ENCODE measurements at regions not wholly inside any gene's neighbourhood (a gene's known extent, or its start where the extent isn't known, plus 50 kb on each side); places are given as distances from the start of the nearest gene placed in this dataset.
A peak's percentile ranks its signal among the peaks of the same experiment; 100 is the strongest.

GRCh38 chr4:182062458-182062857 is 180.7 kb upstream of the TENM3 start:
- Histone ChIP-seq H3K9ac (peak overlapping the region; percentile 13; the same call in 1 of the 2 replicates), H3K36me3 (ENCODE audit: insufficient read depth) (no peaks in the 10 kb centered on the region), H4K20me1 (ENCODE audit: insufficient read depth) (no peaks in the 10 kb centered on the region), H3K4me2 (peak overlapping the region; percentile 87), H2AFZ (ENCODE audit: low read depth) (peak overlapping the region; percentile 47), H3K79me2 (ENCODE audit: insufficient read depth, low read depth) (no peaks in the 10 kb centered on the region), H3K4me3 (IDR thresholded peaks at IDR 0.05; ENCODE audit: insufficient read depth, low read depth, low read length) (no peak overlapping the region), H3K27ac (peak overlapping the region; percentile 68), H3K27me3 (ENCODE audit: insufficient read depth, low read depth) (no peaks in the 10 kb centered on the region), H3K4me1 (ENCODE audit: low read depth, poor library complexity, severe bottlenecking) (peaks cover 41% of the 10 kb centered on the region)
- no peak for TF ChIP-seq CTCF (conservative IDR thresholded peaks at IDR 0.05; ENCODE audit: low read depth, low read length)

- Histone ChIP-seq H3K36me3 (ENCODE audit: insufficient read depth) (no peaks in the 10 kb centered on the region), H4K20me1 (ENCODE audit: insufficient read depth) (no peaks in the 10 kb centered on the region), H3K27me3 (ENCODE audit: insufficient read depth, low read depth) (no peaks in the 10 kb centered on the region), H3K9ac (peak overlapping the region; percentile 13; the same call in 1 of the 2 replicates), H2AFZ (ENCODE audit: low read depth) (peak overlapping the region; percentile 47), H3K4me1 (ENCODE audit: low read depth, poor library complexity, severe bottlenecking) (peaks cover 41% of the 10 kb centered on the region), H3K4me2 (peak overlapping the region; percentile 87), H3K79me2 (ENCODE audit: insufficient read depth, low read depth) (no peaks in the 10 kb centered on the region), H3K4me3 (IDR thresholded peaks at IDR 0.05; ENCODE audit: insufficient read depth, low read depth, low read length) (no peak overlapping the region), H3K27ac (peak overlapping the region; percentile 68)
- no peak for TF ChIP-seq CTCF (conservative IDR thresholded peaks at IDR 0.05; ENCODE audit: low read depth, low read length)
Measured at GRCh38 chr4:182062936-182063335, 180.3 kb upstream of the TENM3 start.

- H3K79me2 ChIP-seq (ENCODE audit: insufficient read depth, low read depth) = no peaks in the 10 kb centered on the region
- H3K27ac ChIP-seq = peak overlapping the region; percentile 68; the same call in 1 of the 2 replicates
- no peak overlapping the region for H3K9ac ChIP-seq
- no peak overlapping the region for H3K4me3 ChIP-seq (IDR thresholded peaks at IDR 0.05; ENCODE audit: insufficient read depth, low read depth, low read length)
- no peak for TF ChIP-seq CTCF (conservative IDR thresholded peaks at IDR 0.05; ENCODE audit: low read depth, low read length)
- no peaks in the 10 kb centered on the region for H3K27me3 ChIP-seq (ENCODE audit: insufficient read depth, low read depth)
- peak overlapping the region; percentile 87 for H3K4me2 ChIP-seq
- H3K36me3 ChIP-seq (ENCODE audit: insufficient read depth) = no peaks in the 10 kb centered on the region
- no peaks in the 10 kb centered on the region for H4K20me1 ChIP-seq (ENCODE audit: insufficient read depth)
- no peak overlapping the region for H2AFZ ChIP-seq (ENCODE audit: low read depth)
- H3K4me1 ChIP-seq (ENCODE audit: low read depth, poor library complexity, severe bottlenecking) = peaks cover 42% of the 10 kb centered on the region
Measured at GRCh38 chr4:182063651-182064050, 179.6 kb upstream of the TENM3 start.

GRCh38 chr4:182065255-182065654 is 177.9 kb upstream of the TENM3 start:
- no peak for TF ChIP-seq CTCF (conservative IDR thresholded peaks at IDR 0.05; ENCODE audit: low read depth, low read length)
- Histone ChIP-seq H2AFZ (ENCODE audit: low read depth) (no peak overlapping the region), H4K20me1 (ENCODE audit: insufficient read depth) (no peaks in the 10 kb centered on the region), H3K27ac (no peak overlapping the region), H3K79me2 (ENCODE audit: insufficient read depth, low read depth) (no peaks in the 10 kb centered on the region), H3K4me1 (ENCODE audit: low read depth, poor library complexity, severe bottlenecking) (peaks cover 37% of the 10 kb centered on the region), H3K36me3 (ENCODE audit: insufficient read depth) (no peaks in the 10 kb centered on the region), H3K4me2 (no peak overlapping the region), H3K4me3 (IDR thresholded peaks at IDR 0.05; ENCODE audit: insufficient read depth, low read depth, low read length) (no peak overlapping the region), H3K9ac (no peak overlapping the region), H3K27me3 (ENCODE audit: insufficient read depth, low read depth) (no peaks in the 10 kb centered on the region)

All from KMS-11 (cell line).